ENCODE measurements at regions not wholly inside any gene's neighbourhood (a gene's known extent, or its start where the extent isn't known, plus 50 kb on each side); places are given as distances from the start of the nearest gene placed in this dataset.

DNA sequence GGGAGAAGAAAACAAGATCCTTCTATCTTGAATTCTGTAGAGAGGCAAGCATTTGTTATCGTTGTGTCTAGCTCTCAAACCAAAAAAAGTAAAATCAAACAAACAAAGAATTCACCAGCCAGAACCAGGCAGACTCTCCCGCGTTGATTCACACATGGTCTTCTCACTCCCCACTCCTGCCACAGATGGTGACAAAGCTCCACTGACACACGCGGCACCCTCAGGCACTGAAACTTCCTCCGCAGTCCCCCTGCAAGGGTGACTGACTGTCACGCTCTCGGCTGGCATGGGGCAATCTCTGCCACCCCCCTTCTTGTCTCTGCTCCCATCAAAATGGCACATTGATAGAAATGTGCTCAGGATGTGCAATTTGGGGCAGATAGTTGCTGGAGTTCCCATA, 304.9 kb downstream of the DHX15 start:
- no peak for DNase-seq

DNA sequence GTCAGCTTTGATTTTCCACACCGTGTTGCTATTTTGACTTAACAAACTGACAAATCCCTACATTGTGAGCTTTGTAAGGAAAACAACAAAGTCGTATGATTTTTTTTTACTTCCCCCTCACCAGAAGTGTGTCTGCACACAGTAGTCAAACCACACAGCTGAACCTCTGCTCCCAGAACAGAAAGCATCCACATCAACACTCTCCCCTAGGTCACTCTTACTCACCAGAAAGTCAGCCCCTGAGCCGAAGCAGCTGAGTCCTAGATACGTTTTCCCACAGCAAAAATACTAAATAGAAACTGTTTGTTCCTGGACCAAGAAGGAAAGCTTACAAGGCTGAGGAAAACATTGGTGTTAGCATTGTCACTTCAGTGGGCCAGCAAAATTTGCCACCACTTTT, 305.7 kb downstream of the DHX15 start:
- no peak for DNase-seq

DNA sequence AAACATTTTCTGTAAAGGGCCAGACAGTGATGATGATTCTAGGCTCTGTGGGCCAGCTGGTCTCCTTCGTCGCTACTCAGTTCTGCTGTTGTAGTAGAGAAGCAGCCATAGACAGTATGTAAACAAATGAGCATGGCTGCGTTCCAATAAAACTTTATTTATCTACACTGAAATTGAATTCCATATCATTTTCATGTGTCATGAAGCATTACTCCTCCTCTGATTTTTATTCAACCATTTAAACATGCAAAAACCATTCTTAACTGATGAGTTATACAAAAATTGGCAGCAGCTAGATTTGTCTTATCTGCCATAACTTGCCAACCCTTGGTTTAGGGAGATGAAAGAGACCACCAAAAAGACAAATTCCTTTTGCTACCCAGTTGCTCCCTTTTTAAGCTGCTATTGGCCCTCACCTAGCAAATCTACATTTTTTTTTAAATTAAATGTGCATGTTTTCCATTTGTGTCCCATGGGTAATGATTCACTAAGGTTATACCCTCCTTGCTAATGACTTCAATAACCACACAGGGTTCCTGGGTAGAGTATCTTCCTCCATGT, 309.9 kb downstream of the DHX15 start:
- no peak for DNase-seq

DNA sequence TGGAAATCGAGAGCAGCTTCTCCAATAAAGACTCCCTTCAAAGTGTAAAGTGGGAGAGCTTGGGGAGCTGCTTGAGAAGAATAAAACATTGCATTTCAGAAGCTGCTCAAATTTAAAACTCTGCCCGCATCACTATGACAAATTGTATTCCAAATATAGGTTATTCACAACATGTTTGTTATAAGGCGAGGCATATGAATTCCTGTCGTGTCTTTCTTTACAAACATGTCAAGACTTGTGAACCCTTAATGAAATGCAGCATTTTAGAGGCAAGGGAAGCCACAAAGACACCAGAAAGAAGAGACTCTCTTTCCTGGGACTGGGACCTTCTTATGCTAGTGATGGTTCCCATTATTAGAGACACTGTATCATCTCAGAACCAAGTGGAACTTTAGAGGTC, 311.2 kb downstream of the DHX15 start:
- no peak for DNase-seq

DNA sequence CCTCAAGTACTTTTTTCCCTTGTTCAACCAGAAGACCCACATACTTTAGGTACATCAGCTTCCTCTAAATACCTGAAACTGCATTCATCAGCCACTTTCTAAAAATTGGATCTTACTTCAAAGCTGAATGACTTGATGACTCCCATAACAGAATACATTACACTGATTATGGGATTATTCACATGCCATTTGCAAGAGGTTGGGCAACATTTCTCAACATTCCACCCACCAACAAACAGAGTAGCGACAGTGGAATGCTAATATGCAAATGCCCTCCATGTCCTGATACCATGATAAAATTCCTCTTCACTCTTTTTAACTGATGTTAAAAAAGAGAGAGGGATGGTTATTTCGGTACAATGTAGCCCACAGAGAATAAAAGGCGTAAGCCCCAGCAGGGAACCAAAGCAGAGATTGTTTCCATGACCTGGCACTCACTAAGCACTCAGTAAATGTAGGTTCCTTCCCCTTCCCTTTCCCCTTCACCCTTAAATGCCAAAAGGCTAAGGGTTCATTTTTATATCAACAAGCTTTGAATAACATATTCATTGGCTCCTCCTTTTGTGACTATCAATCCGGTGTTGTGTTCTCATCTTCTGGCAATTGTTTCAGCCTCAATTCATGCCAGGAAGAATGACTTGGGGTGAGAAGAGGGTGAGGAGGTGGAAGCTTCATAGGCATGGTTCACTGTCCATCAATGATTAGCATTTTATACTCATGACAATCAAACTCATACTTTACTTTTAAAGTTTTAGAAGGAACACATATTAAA, 317.2 kb downstream of the DHX15 start:
- DNase-seq, result no peak

DNA sequence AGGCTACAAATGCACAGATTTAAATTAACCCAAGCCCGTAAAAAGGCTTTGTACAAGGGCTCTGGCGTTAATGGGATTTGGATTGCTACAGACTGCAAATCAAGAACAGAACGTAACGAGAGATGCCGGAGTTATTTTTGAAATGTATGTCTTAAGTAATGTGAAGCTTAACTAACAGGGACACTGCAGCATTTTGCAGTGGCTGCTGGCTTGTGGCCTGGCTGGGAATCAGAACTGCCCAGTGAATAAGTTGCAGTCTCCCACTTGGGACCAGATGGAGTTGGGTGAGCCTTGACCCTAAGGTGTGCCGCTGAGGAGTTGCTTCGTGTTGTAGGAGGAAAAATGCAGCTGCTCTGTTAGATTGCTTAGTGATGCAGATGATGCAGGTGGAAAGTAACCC, 318.4 kb downstream of the DHX15 start:
- DNase-seq, result no peak

DNA sequence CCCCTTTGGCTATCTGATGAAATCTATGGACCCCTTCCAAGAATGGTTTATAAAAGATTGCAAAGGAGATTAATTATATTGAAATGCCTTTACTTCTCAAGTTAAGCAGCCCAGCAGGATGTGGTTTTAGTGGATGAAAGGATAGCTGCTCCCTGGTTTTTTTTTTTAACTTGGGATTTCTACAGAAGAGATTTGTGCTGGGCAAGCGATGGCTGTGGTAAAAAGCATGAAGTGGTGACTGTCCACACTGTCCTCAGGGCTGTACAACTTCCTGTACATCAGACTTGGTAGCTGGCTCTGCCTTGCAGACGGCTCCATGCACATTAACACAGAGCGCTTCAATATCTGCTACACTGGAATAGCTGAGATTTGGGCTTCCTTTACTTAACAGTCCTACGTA, 321.7 kb downstream of the DHX15 start:
- no peak for DNase-seq

DNA sequence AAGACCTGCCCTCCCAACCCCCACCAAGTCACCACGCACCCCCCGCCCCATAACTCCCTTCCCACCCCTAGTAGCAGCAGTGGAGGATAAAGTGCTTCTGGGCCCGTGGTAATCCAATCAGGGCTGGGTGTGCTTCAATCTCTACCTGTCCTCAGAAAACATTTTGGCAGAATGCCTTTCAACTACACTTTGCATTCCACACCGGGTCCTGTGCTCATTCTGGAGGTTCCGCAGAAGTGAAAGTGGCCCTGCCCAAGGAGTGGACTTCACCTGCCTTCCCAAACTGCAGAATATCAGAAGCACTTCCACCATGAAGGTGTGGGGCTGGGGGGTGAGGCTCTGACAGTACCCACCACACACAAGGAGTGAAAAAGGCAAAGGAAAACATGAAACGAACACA, 322.3 kb downstream of the DHX15 start:
- DNase-seq, result no peak

DNA sequence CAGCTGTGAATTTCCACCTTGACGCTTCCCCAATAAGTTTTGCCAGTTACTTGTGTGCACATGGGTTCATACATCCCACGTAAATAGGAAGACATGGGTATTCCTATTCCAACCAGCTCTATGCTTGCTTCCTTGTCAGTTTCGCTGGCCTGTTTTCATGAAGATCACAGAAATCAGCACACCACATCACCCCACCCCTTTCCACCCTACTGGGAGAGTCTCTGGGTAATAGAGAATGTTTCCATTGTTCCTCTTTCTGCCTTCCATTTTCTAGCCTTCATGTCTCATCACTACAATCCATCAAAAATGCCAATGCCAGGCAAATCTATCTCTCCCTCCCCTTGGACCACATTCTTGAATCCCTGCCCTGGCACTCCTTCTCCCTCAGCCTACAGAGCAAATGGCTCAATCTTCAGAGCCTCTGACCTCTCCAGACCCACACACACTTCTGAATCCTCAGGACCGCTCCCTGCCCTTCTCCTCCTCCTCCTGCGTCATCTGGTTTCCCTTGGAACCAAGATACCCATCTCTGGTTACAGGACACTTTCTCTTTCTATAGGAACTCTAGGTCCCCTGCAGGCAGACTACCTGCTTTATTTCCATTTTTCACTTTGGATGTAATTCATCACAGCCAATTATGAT, 323.3 kb downstream of the DHX15 start:
- no peak for DNase-seq

DNA sequence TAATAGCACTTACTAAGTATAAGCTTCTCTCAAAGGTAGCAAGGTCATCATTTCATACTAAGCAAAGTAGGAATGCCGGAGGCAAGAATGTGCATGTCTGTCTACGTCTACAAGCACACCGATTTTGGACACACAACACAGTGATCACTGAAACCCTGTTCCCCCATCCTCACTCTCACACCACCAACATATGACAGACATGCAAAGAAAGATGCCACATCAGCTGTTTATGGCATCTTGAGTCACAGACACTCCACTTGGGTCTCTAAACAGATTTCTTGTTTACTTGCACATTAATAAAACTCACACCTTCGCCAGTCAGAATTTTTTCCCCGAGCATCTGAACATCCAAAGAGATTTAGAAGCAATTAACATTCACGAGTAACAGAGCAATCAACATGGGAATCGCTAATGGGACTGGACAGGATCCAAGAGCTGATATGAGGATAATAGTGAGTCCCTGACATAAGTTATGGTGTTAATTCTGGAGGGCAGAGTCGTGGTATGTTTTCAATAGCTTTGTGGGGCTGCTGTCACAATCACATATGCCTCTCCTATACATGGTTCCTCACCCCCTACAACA, 324.1 kb downstream of the DHX15 start:
- peak; percentile 35 for DNase-seq

DNA sequence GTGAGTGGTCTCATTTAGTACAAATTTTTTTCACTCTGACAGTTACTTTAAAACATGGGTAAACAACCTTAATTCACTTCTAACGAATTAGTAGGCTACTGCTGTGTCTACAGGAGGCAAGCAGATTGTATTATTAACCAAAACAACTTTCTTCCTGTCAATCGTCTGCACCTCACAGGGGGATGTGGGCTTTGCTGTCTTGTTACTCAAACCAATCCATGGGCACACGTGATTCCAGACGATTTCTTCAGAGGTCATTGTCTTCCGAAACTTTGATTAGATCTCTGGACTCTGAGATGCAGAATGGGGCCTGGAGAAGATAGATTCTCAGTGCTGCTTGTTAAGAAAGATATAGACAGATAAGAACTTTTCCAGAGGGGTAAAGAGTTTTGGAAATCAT, 327.8 kb downstream of the DHX15 start:
- no peak for DNase-seq

DNA sequence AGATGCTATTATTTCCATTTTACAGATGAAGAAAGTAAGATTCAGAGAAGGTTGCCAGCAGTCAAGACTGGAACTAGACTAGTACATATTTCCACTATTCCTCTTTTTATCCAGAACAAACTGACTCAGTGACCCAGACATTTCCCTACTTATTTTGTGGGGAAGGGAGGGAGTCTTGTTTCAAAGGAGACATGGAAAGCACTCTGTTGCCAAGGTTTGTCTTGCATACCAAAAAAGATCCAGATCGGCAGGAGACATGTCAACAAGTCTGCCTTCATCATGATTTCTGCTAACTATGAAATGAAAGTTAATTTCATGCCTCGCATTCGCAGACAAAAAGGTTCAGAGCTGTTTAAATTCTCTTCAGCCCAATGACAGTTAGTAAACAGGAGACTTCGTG, 328.3 kb downstream of the DHX15 start:
- no peak for DNase-seq

DNA sequence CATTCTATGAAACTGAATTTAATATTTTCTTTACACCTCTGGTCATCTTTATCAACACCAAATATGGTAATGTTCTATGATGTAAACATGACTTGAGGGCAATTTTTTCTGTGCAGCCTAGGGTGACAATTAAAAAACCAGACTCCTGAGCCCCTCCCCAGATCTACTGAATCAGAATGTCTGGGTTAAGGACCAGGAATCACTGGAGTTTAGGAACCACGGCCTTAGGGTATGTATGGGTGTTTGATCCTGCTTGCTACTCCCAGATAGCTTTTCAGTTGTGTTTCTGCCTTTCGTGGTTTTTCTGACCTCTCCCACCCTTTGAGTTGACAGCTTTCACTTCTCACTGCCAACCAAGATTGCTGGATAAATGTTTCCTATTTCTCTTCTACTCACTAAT, 332.2 kb downstream of the DHX15 start:
- DNase-seq, result no peak

DNA sequence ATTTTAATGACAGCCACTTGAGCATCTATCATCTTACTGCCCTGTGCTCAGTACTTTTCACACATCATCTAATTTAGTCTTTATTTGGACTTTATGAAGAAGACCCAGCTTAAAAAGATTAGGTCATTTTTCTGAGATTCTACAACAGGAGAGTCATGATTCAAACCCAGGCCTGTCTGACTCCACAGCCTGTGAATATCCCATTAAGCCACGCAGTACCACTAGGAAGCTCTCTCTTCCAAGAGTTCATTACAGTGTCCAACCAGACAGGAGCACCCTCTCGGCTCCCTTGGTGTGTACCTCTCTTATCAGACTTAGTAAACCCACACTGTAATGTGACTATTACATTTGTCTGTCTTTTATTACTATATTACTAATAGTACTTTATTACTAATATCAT, 332.8 kb downstream of the DHX15 start:
- no peak for DNase-seq

DNA sequence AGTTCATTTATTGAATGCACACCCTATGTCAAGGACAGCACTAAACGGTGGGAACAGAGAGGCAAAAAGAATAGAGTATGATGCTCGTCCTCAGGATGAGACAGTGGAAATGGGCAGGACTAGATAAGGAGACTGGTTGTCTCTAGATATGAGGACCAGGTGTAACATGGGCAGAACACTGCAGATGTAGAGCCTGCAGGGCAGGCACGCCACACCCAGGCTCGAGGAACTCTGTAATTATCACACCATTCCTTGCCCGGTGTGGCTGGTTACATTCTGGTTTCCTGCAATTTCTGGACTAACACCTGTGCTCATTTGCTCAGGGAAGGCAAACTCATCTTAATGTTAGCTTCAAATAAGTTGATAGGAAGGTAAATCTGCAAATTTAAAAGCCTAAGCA, 334.4 kb downstream of the DHX15 start:
- no peak for DNase-seq

DNA sequence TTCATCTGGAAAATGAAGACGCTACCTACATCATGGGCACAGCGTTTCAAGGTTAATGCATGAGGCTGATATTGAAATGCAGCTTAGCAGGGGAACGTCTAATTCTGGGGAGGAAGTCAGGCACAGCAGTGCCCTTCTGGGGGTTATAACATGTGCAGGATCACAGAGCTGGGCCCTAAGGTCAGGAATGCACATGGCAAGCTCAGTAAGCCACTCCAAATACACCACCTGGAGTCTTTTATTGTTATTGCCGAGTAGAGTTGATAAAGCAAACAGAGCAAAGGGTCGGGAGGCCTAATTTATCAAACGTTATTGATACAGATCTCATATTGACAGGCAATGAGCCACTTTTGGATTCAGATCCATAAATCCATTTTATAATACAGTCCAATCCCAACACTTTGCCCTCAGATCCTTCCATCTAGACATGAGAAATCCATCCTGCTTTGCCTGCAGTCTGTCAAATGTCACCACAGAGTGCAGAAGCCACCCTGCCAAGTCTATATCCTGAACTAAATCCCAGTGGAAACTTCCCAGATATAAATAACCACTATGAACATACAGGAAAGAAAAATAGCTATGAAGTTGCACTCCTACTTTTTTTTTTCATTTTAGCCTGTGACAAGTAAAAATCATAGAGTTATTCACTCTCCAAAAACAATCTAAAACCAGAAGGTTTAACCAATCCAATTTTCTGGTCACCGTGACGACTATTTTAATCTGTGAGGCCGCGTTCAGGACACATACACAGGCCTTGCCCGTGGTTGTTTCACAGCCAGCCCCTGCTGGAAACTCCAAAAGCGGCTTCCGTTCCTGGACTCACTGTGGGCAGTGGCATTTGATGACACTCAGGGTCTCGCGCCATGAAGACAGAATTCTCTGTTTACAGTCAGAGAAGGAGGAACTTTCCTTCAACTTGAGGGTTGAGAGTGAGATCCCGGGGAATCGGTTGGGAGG, 335.4 kb downstream of the DHX15 start:
- no peak for DNase-seq

DNA sequence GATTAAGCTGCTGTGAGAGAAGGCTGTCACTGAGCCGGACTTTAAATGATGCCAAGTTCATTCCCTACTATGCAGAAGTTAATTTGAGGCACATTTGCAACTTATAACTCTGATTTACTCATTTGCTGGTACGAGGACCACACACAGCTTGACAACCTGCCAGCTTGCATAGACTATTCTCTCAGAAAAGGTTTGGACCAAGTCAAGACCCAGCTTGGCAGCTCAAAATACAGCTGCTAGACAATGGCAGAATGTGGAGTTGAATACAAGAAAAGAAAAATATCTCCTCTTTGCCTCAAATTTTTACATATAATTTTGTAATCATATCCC, 338.9 kb downstream of the DHX15 start:
- no peak for DNase-seq

DNA sequence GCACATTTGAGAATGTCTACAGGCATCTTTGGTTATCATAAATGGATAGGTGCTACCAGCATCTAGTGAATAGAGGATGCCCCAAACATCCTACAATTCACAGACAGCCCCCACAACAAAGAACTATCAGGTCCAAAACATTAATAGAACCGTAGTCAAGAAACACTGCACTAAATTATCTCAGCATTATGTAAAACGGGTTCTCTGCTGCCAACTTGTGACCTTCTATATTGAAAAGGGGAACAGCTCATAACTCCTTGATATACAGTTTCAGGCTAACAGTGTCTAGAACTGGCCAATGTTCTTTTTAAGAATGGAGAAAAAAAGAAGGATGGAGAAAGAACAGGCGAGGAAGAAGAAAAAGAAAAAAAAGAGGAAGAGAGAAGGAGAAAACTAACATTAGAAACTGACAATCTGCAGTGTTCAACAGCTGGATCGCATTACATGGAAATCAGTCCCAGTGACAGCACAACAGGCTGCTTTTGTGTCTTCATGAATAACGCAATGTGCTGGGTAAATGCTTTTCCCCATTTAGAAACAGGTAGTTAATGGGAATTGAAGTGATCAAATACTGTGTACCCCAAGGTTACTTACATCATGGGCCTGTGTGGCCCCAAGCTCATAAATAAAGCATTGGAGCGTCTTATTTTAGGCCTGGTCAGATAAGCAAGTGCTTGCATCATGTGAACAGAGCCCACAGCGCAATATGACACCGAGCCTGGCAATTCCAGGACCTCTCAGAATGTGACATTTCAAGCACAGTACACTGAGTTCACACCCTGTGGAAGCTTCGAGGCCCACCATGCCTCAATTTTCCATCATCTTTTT, 339.5 kb downstream of the DHX15 start:
- DNase-seq, result no peak

DNA sequence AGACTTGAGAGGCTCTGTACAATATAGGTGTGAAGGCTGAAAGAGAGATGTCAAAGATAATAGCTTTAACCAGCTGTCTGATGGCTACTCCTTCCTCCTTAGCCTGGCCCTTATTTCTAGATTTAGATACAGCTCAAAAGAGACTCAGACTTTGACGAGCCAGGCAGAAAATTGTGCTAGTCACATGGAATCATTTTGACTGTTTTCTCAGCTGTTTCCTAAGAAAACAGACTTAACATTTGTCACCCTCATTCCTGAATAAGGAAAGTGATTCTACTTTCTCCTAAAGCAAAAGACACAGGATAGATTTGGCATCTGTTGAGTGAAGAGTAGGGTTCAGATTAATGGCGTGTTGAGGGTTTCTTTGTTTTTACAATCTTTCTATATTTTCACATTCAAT, 340.7 kb downstream of the DHX15 start:
- DNase-seq, result no peak

DNA sequence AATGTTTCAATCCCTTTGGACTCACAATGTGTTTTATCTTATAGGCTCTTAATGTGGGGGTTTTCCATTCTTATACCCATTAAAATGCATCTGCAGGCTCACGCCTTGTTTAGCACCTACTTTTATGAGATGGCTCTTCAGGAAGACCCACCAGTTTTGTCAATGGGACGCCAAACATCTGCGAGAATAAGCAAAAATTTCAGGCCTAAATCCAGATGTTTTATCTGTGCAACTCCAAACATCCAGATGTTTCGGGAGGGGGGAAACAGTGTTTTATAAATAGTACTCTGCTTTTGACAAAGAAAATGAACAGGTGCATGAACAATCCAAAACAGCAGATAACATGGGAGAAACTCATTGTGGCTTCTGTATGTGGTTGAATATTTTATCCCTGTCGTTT, 342.8 kb downstream of the DHX15 start:
- DNase-seq, result no peak

DNA sequence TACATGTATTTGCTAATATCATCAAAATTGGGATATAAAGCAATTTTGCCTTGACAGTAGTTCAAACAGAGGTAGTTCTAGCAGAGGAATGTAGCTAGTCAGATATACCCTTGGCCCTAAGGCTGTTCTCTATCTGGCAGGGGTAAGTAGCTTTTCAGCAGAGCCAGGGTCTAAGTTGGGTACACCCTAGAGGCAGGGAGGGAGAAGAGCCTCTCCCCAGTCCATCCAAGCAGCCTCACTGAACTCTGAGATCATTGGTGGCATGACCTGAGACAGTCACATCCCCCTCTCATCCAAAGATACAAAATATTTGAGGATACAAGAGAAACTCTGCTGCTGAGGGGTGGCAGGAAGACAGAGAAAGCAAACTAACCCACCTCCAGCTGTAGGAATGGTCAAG, 343.7 kb downstream of the DHX15 start:
- no peak for DNase-seq

DNA sequence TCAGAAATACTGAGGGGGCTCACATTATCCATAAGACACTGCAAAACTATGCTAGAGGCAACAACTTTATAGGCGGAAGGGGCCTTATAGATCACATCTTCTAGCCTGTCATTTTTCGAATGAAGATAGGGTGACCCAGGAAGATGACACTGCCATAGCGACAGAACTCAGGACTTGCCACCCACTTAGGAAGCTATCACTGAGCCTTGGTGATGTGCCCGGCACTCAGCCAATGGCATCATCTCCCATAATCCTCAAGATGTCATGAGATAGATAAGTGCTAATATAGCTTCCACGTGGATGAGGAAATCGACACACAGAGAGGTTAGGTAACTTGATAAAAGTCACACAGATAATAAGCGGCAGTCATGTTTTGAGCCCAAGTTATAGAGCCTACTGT, 346.6 kb downstream of the DHX15 start:
- no peak for DNase-seq

Measured in NCI-H1105 (cell line).